Body of pancreas (tissue), 4 donors: ENCODE measurements at regions not wholly inside any gene's neighbourhood (a gene's known extent, or its start where the extent isn't known, plus 50 kb on each side); places are given as distances from the start of the nearest gene placed in this dataset.

ENCODE experiments used
- POLR2A ChIP-seq, 3 donors: fragments of 450-650 bp; IDR thresholded peaks; one replicate each; pipeline ENCODE4 v1.6.1; 2016; ENCODE audit warnings: antibody characterized with exemption in 3 of 3, mild to moderate bottlenecking in 2 of 3
- TF ChIP-seq, protein P1 (sequence below), 7 experiments: fragments of 450-650 bp in 4 of 7; fragments of 200-600 bp in 3 of 7; sonication (generic) in 3 of 7; IDR thresholded peaks; one replicate each; pipeline ENCODE4 v1.5.1; 2016 to 2019; ENCODE audit warnings: antibody characterized with exemption in 7 of 7

GRCh38 chr13:26476782-26477142 lies 80.7 kb upstream of the WASF3 start:
- TF ChIP-seq POLR2A (IDR thresholded peaks at IDR 0.05): no peak
- TF ChIP-seq, protein P1, sequence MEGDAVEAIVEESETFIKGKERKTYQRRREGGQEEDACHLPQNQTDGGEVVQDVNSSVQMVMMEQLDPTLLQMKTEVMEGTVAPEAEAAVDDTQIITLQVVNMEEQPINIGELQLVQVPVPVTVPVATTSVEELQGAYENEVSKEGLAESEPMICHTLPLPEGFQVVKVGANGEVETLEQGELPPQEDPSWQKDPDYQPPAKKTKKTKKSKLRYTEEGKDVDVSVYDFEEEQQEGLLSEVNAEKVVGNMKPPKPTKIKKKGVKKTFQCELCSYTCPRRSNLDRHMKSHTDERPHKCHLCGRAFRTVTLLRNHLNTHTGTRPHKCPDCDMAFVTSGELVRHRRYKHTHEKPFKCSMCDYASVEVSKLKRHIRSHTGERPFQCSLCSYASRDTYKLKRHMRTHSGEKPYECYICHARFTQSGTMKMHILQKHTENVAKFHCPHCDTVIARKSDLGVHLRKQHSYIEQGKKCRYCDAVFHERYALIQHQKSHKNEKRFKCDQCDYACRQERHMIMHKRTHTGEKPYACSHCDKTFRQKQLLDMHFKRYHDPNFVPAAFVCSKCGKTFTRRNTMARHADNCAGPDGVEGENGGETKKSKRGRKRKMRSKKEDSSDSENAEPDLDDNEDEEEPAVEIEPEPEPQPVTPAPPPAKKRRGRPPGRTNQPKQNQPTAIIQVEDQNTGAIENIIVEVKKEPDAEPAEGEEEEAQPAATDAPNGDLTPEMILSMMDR (IDR thresholded peaks at IDR 0.05): no peak
